ENCODE measurements at regions not wholly inside any gene's neighbourhood (a gene's known extent, or its start where the extent isn't known, plus 50 kb on each side); places are given as distances from the start of the nearest gene placed in this dataset.

DNA sequence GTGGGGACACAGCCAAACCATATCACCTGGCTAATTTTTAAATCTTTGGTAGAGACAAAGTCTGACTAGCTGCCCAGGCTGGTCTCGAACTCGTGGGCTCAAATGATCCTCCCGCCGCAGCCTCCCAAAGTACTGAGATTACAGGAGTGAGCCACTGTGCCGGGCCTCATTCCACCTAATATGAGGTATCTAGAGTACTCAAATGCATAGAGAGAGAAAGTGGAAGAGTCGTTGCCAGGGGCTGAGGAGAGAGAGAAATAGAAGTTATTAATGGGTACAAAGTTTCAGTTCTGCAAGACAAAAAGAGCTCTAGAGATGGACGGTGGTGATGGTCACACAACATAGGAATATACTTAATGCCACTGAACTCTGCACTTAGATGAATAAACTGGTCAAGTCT lies 119.6 kb downstream of the TOMM20 start:
- Mint-ChIP-seq H3K9me3 (peaks cover 4% of the 10 kb centered on the region; the same call in 1 of the 2 replicates), H3K36me3 (ENCODE audit: low read depth) (peaks cover 4% of the 10 kb centered on the region; the same call in 1 of the 2 replicates), H3K4me1 (ENCODE audit: low read depth) (peaks cover 27% of the 10 kb centered on the region), H3K4me3 (no peak overlapping the region), H3K27ac (no peak overlapping the region), H3K27me3 (ENCODE audit: insufficient read depth) (peaks cover 7% of the 10 kb centered on the region)
- TF ChIP-seq, protein P1, sequence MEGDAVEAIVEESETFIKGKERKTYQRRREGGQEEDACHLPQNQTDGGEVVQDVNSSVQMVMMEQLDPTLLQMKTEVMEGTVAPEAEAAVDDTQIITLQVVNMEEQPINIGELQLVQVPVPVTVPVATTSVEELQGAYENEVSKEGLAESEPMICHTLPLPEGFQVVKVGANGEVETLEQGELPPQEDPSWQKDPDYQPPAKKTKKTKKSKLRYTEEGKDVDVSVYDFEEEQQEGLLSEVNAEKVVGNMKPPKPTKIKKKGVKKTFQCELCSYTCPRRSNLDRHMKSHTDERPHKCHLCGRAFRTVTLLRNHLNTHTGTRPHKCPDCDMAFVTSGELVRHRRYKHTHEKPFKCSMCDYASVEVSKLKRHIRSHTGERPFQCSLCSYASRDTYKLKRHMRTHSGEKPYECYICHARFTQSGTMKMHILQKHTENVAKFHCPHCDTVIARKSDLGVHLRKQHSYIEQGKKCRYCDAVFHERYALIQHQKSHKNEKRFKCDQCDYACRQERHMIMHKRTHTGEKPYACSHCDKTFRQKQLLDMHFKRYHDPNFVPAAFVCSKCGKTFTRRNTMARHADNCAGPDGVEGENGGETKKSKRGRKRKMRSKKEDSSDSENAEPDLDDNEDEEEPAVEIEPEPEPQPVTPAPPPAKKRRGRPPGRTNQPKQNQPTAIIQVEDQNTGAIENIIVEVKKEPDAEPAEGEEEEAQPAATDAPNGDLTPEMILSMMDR (IDR thresholded peaks at IDR 0.05): no peak
- no peak for DNase-seq

DNA sequence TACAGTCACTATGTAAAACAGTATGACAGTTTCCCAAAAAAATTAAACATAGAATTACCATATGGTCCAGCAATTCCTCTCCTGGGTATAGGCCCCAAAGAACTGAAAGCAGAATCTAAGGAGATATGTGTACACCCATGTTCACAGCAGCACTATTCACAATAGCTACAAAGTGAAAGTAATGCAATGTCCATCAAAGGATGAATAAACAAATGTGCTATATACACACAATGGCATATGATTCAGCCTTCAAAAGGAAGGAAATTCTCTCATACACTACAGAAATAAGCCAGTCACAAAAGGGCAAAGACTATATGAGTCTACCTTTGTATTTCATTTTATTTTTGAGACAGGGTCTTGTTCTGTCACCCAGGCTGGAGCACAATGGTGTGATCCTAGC lies 120.4 kb downstream of the TOMM20 start:
- Mint-ChIP-seq H3K27ac (no peak overlapping the region), H3K27me3 (ENCODE audit: insufficient read depth) (peaks cover 7% of the 10 kb centered on the region), H3K36me3 (ENCODE audit: low read depth) (peaks cover 4% of the 10 kb centered on the region; the same call in 1 of the 2 replicates), H3K4me3 (no peak overlapping the region), H3K4me1 (ENCODE audit: low read depth) (peaks cover 25% of the 10 kb centered on the region), H3K9me3 (peaks cover 4% of the 10 kb centered on the region; the same call in 1 of the 2 replicates)
- no peak for DNase-seq
- TF ChIP-seq, protein P1 (IDR thresholded peaks at IDR 0.05): no peak

DNA sequence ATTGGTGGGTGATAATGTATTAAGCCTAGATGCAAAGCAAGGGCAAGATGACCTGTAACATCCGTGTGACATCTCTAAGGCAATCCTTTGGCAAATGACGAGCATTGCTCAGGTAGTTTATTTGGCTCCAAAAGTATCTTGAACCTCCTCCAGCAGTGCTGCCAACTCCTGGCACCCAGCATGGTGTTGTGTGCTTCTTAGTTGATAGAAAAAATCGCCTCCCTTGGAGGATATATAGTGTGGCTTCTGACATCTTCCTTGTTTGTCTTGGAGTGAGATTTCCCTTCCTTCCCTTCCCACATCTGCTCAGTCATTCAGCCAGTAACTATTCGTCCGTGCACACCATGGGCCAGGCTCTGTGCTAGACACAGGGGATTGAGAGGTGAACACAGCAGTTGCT lies 121.8 kb downstream of the TOMM20 start:
- DNase-seq: no peak
- peaks cover 4% of the 10 kb centered on the region; the same call in 1 of the 2 replicates for H3K9me3 Mint-ChIP-seq
- H3K36me3 Mint-ChIP-seq (ENCODE audit: low read depth): peaks cover 4% of the 10 kb centered on the region; the same call in 1 of the 2 replicates
- H3K27me3 Mint-ChIP-seq (ENCODE audit: insufficient read depth): peaks cover 5% of the 10 kb centered on the region
- no peak overlapping the region for H3K27ac Mint-ChIP-seq
- H3K4me3 Mint-ChIP-seq: no peak overlapping the region
- TF ChIP-seq, protein P1 (IDR thresholded peaks at IDR 0.05): no peak
- H3K4me1 Mint-ChIP-seq (ENCODE audit: low read depth): peaks cover 11% of the 10 kb centered on the region

DNA sequence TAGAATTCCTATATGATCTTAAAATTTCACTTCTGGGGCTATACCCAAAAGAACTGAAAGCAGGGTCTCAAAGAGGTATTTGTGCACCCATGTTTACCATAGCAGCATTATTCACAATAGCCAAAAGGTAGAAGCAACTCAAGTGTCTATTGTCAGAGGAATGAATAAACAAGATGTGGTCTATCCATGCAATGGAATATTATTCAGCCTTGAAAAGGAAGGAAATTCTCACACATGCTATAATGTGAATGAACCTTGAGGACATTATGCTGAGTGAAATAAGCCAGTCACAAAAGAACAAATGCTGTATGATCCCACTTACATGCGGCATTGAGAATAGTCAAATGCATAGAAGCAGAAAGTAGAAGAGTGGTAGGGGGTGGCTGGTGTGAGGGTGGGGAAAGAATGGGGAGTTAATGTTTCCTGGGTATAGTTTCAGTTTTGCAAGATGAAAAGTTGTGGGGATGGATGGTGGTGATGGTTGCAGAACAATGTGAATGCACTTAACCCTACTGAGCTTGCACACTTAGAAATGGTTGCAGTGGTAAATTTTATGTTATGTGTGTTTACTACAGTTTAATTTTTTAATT lies 122.4 kb downstream of the TOMM20 start:
- TF ChIP-seq, protein P1 (IDR thresholded peaks at IDR 0.05): no peak
- Mint-ChIP-seq H3K27me3 (ENCODE audit: insufficient read depth) (peaks cover 5% of the 10 kb centered on the region), H3K4me3 (no peak overlapping the region), H3K4me1 (ENCODE audit: low read depth) (peaks cover 5% of the 10 kb centered on the region), H3K36me3 (ENCODE audit: low read depth) (peaks cover 4% of the 10 kb centered on the region; the same call in 1 of the 2 replicates), H3K27ac (no peak overlapping the region), H3K9me3 (peaks cover 4% of the 10 kb centered on the region; the same call in 1 of the 2 replicates)
- no peak for DNase-seq

DNA sequence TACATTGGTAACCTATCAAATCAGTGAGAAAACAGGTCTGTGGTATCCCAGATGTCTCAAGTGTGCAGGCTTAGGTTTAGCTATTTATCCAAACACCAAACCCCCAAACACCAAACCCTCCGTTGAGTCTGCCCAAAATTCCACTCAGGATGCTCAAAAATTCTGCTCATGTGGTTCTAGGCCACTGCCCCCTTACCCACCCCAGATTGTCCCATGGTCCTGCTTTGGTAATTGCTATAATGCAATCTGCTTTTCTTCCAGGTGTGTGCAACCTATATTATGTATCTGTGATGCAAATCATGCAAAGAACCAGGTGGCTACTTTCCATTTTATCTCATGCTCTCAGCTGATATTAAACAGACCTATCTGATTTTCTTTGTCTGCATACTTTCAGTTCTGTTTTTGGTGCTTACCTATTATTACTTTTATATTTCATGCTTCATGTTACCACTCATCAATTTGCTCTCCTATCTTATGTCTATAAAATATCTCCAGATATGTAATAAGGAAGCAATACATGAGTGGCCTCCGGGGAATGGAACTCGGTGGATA lies 123.7 kb downstream of the TOMM20 start:
- no peaks in the 10 kb centered on the region for H3K4me1 Mint-ChIP-seq (ENCODE audit: low read depth)
- TF ChIP-seq, protein P1 (IDR thresholded peaks at IDR 0.05): no peak
- no peak overlapping the region for H3K4me3 Mint-ChIP-seq
- H3K27me3 Mint-ChIP-seq (ENCODE audit: insufficient read depth): peaks cover 5% of the 10 kb centered on the region
- DNase-seq: no peak
- H3K27ac Mint-ChIP-seq: no peak overlapping the region
- H3K9me3 Mint-ChIP-seq: peaks cover 4% of the 10 kb centered on the region; the same call in 1 of the 2 replicates
- peaks cover 4% of the 10 kb centered on the region; the same call in 1 of the 2 replicates for H3K36me3 Mint-ChIP-seq (ENCODE audit: low read depth)
